ENCODE measurements at regions not wholly inside any gene's neighbourhood (a gene's known extent, or its start where the extent isn't known, plus 50 kb on each side); places are given as distances from the start of the nearest gene placed in this dataset.
"Not testable (repeated sequence)": the region's sequence is repeated elsewhere in the genome, so short reads cannot be mapped to it uniquely, and the experiment has no call there.

DNA sequence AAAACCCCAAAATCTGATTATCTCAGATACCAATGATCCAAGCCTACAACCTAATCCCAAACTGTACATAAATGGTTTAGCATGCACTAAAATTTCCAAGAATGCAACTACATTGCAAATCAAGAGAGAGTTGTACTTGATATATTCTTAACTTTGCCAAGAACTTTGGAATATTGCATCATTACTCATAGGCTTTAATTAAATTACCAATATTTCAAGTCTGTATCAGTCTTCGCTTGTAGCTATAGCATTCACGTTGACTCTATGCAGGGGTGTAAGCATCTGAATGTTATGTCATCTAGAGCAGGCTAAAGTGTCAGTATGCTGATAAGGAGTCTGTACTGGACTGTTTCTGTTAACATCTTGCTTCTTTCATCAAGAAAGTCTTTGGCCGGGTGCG, 56.3 kb downstream of the FOXI3 start:
- no peak for DNase-seq (ENCODE audit: low read depth)

DNA sequence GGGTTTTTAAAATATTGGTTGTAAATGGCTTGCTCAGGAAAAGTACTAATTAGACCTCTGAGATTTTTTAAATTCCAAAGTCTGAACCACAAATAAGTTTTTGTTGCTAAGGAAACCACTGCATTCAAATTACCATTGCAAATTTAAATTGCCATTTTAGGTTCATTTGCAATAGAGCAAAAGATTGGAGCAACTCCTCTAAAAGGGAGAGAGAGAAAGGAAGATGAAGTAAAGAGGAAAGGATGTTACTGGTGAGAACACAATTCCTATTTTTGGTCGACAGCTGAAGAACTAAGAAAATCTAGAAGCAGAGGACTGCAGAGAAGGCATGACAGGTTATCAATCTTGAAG, 74.9 kb downstream of the FOXI3 start:
- DNase-seq (ENCODE audit: low read depth), result no peak

GRCh38 chr2:88372042-88372441, 80.5 kb downstream of the FOXI3 start:
- DNase-seq (ENCODE audit: low read depth), result no peak

DNA sequence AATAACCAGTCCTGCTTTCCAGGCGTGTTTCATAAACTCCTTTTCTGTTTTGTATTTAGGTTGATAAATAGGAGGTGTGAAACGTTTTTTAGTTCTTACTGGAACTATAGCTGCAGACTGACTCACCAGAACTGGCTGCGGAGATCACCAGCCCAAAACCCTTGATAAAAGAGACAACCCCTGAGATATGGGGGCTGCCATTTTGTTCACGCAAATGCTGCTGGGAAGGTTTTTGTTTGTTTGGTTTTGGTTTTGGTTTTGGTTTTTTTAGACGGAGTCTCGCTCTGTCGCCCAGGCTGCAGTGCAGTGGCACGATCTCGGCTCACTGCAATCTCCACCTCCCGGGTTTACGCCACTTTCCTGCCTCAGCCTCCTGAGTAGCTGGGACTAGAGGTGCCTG, 87.1 kb downstream of the FOXI3 start:
- not testable (repeated sequence) for DNase-seq (ENCODE audit: low read depth)

DNA sequence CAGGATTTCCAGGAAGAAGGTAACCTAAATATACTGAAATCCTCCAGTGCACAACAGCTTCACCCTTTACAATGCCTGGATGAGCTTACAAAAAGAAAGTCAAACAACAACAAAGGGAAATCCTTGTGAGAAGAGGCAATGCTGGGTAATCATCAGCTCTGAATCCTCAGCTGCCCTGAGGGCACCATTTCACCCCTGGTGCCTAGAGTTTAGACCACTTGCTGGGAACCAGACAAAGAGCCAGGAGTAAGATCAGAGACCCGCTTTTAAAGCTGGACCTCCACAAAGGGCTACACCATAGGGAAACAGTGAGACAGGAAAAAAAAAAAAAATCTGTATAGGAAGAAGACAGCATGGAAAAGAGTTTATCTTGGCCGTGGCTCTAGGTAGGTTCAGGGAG, 97.0 kb downstream of the FOXI3 start:
- DNase-seq (ENCODE audit: low read depth), result no peak

DNA sequence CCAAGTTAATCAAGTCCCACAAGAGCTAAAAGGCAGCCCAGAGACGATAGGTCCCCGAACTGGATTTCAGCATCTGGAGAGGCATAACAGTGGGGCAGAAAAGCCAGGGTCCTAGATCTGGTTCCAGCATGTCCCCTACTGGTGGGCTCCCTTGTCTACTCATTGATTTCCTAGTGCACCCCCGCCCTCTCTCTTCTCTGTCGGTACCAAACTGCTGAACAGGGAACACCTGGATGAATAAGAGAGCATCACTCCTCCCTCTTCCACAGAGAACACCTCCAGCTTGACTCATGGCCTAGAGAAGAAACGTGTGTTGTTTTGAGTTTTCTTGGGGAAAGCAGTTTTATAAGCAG, 101.3 kb downstream of the FOXI3 start:
- no peak for DNase-seq (ENCODE audit: low read depth)

GRCh38 chr2:88350331-88351248, 101.9 kb downstream of the FOXI3 start:
- no peak for DNase-seq (ENCODE audit: low read depth)

DNA sequence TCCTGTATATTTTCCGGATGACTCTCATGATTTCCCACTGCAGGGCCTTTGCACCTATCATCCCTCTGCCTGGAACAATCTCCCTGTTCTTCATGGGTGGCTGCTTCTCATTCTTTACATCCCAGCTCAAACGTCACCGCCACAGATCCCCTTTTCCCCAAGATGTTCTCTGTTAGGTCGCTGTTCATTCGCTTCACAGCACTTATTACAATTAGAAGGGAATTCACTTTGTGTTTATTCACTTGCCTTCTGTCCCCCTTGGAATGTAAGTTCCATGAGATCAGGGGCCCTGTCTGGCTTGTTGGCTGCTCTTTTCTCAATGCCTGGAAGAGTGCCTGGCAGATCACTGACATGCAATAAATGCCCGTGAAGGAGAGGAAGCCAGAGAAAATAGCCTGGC, 106.7 kb downstream of the FOXI3 start:
- no peak for DNase-seq (ENCODE audit: low read depth)

GRCh38 chr2:88342749-88343148, 109.7 kb downstream of the FOXI3 start:
- no peak for DNase-seq (ENCODE audit: low read depth)

DNA sequence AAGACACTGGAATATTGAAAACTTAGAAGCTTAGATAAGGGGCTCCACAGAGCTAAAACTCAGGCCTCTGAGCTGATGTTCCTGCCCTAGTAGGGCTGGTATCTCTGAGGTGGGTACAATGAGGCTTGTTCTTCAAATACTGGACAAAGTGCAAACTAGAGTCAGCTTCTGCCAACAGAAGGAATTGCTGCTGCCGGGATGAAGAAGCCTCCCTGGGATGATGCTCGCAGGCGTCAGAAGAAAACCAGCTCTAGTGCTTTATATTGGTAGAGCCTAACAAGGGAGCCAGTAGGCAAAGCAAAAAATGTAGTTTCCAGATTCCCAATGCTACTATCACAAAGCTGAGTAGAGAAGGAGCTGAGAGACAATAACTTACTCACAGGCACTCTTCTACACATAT, 118.1 kb downstream of the FOXI3 start:
- DNase-seq (ENCODE audit: low read depth), result no peak

GRCh38 chr2:88331239-88331638, 121.3 kb downstream of the FOXI3 start:
- no peak for DNase-seq (ENCODE audit: low read depth)

DNA sequence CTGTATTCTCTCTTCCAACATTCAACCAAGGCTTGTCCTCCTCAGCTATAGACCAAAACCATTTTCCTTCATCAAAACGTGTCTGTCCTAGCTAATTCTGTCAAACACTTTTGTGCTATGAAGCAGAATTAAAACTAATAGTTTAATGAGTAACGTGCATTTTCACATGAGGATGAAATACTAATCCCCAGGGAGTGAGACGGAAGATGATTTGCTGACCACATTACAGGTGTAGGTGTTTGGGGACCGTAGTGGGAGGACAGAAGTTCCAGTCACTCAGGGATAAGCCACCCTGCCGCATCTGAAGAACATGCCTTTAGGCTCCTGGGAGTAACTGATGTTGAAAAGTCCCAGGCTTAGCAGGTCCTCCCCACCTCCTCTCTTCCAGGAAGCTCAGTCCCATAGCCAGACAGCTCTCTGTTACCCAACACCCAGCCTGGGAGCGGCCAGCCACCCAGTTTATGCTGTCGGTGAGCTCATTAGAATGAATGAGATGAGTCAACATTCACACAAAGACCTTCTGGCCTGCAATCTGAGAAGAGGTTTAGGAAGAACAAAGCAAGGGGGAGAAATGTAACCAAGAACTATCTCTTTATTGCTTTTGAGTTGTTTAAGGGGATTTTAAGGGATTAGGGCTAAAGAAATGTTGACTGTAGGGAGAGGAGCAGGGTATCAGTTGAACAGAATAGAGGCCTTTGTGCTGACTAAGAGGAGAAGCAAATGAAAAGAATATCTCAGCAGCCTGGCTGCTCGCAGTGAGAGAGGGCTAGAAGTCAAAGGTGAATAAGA, 122.5 kb downstream of the FOXI3 start:
- no peak for DNase-seq (ENCODE audit: low read depth)

GRCh38 chr2:88321449-88322248, 130.8 kb downstream of the FOXI3 start:
- DNase-seq (ENCODE audit: low read depth), result no peak

- no peak for DNase-seq (ENCODE audit: low read depth)
Measured at GRCh38 chr2:88320076-88320773, 132.3 kb downstream of the FOXI3 start.

- DNase-seq (ENCODE audit: low read depth), result no peak
Measured at GRCh38 chr2:88318956-88319330, 133.6 kb downstream of the FOXI3 start.

GRCh38 chr2:88318071-88318955, 134.2 kb downstream of the FOXI3 start:
- no peak for DNase-seq (ENCODE audit: low read depth)

DNA sequence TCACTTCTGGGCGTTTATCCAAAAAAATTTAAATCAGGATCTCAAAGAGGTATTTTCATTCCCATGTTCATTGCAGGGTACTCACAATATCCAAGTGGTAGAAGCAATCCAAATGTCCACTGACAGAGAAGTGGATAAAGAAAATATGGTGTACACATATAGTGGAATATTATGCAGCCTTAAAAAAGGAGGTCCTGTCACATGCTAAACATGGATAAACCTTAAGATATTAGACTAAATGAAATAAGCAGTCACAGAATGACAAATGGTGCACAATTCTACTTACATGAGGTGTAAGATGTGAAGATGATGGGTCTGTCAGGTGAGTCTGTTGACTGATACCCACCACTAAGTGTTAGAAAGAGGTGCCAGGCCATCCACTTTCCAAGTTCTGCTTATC, 140.6 kb downstream of the THNSL2 start:
- DNase-seq (ENCODE audit: low read depth), result no peak

DNA sequence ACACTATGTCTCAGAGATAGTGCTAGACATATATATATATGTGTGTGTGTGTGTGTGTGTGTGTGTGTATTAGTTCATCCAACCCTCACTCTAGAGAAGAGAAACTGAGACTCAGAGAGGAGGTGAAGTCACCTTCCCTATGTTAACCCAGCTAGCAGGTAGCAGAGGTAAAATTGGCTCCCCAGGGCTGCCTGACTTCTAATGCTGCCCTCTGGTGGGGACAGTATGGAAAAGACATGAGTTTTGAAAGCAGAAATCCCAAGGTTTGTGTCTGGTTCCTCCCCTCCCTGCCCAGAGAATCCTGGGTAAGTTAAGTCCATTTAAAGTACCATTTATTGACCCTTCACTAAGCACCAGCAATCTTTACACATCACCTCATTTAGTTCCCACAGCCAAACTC, 137.7 kb downstream of the THNSL2 start:
- DNase-seq (ENCODE audit: low read depth), result no peak

GRCh38 chr2:88303865-88304264, 133.7 kb downstream of the THNSL2 start:
- DNase-seq (ENCODE audit: low read depth), result no peak

DNA sequence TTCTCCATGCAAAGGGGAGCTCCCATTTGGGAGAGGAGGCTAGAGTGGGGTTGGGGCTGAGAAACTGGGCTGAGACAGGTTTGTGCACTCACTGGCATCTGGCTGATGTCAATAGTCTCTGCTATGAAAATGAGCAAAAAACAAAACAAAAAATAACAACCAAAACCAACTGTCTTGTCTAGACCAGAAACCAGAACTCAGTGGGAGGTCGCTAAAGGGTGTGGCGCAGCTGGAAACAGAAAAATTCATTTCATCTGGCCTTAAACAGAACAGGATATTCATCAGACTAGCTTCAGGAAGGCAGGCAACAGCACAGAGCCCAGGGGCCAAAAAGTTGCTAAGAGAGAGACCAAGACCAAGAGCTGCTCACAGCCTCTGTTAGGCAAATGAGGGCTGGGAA, 126.1 kb downstream of the THNSL2 start:
- no peak for DNase-seq (ENCODE audit: low read depth)
